Embryonic facial prominence (tissue), 1 donor: ENCODE measurements at regions not wholly inside any gene's neighbourhood (a gene's known extent, or its start where the extent isn't known, plus 50 kb on each side); places are given as distances from the start of the nearest gene placed in this dataset.
"Not testable (repeated sequence)": the region's sequence is repeated elsewhere in the genome, so short reads cannot be mapped to it uniquely, and the experiment has no call there.

Source experiments
- DNase-seq: peaks from one replicate; pipeline ENCODE4 v3.0.0-alpha.2; 2016; ENCODE audit errors: extremely low spot score

DNA sequence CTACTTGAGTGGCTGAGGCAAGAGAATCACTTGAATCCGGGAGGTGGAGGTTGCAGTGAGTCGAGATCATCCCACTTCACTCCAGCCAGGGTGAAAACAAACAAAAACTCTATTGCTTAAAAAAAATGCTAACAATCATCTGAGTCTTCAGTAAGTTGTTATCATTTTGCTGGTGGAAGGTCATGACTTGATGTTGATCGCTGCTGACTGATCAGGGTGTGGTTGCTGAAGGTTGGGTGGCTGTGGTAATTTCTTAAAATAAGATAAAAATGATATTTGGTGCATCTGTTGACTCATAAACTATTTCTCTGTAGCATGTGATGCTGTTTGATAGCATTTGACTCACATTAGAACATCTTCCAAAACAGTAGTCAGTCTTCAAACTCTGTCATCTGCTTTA, 349.4 kb upstream of the PAPPA start:
- no peak for DNase-seq

DNA sequence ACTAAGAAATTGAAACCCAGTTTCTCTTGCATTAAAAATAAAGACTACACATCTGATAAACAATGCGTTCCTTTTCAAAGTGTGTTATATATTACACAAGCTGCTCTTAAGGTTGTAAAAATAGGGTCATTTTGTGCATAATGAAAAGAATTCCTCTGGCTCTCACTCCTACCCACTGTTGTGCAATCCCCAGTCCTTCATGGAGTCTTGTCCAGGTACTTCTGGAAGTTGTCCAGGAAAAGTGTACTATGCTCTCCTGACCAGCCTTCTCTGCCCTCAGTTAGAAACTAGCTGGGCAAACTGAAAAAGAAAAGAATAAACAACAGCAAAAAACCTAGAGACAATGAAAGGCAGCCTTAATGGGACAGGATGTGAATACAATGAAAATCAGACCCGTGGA, 345.5 kb upstream of the PAPPA start:
- DNase-seq: no peak

DNA sequence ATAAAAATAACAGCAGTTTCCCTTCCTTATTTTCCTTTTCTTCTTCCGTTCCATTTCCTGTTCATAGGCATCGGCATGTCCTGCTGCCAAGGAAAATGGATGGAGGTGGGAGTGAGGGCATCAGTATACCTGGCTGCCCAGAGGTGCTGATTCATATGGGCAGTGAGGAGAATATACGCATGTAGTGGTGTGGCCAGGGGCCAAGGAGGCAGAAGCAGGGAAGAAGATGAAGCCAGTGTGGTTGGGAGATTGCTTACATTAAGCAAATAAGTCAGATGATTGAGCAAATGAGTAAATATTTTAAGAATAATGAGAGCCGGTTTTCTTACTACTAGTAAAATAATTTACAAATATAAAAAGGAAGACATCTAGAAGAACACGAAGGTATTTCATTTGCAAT, 344.9 kb upstream of the PAPPA start:
- no peak for DNase-seq

DNA sequence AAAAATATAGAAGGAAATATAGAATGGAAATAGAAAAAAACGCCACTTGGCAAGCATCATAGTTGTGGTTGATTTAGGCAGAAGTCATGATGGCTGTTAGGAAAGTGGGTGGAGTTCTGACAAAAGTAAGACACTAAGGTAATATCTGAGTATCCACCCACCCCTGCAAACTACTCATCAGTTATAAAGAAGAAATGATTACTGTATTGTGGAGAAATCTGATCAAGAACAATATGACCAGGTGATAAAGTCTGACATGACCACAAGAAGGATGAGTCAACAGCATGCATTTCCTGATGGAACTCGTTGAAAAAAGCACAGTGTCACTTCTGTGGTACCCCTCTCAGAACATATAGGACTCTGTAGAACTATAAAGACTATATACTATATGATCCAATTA, 343.4 kb upstream of the PAPPA start:
- no peak for DNase-seq

DNA sequence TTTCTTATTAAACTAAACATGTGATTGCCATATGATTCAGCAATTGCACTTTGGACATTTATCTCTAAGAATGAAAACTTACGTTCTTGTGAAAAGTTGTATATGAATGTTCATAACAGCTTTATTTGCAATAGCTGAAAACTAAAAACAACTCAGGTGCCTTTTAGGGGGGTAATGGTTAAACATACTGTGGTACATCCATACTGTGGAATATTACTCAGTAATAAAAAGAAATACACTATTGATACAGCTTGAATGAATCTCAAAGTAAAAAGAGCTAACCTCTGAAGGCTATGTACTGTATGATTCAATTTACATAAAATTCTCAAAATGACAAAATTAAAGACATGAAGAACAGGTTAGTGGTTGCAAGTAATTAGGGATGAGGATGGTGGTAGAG, 339.5 kb upstream of the PAPPA start:
- DNase-seq: no peak

DNA sequence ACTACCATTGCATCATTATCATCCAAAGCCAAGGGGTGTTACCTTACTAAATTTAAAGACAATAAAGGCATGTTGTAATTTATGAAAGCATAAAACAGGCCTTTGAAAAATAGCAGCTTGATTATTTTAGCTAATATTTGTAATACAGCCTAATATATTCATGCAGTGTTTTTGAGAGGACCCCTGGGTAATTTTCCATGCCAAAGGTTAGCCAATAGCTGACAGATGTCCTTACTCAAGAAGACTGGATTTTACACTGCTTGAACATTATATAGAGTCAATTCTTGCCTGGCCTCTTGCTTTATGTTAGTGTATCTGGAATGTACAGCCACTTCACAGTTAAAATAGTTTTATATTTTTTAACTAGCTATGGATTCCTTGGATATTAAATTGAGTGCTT, 337.8 kb upstream of the PAPPA start:
- no peak for DNase-seq

DNA sequence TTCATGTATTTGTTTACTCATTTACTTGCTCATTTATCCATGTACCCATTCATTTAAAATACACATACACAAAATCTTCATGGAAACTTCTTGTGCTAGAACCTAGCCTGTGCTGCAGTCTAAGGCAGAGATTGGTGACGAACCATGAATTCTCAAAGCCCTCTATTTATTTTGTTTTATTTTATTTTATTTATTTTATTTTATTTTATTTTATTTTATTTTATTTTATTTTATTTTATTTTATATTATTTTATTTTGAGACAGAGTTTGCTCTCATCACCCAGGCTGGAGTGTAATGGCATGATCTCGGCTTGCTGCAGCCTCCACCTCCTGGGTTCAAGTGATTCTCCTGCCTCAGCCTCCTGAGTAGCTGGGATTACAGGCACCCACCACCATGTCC, 334.9 kb upstream of the PAPPA start:
- not testable (repeated sequence) for DNase-seq

DNA sequence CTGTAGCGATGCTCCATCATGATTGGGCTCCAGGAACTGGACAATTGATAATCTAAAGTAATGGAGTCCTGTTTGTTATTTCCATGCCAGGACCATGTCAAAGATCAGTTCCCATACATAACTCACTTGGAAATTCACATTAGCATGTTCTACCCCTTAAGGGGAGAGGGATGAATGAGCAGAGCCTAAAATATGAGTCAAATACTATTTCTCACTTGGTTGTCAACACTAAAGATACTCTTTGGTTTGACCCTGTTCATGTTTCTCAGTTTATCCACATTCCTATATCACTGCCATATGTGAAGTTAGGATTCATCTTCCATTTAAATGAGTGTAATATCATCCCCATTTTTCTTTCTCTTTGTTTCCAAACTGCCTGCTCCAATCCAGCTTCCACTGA, 321.6 kb upstream of the PAPPA start:
- DNase-seq: no peak

DNA sequence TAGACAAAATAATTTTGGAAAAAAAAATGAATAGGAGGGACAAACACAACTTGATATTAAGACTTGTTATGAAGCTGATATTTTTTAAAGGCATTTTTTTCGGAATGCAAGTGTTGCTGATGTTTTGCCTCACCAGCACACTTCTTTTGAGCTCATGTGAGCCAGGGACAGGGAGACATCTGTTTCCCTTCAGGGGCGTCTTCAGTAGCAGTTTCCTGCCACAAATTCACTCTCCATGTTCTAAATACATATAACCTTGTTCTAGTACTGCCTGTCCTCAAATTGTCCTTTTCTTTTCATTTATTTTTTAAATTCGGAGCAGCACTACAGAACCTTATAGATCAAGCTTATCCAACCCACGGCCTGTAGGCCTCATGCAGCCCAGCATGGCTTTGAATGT, 316.0 kb upstream of the PAPPA start:
- DNase-seq: no peak

DNA sequence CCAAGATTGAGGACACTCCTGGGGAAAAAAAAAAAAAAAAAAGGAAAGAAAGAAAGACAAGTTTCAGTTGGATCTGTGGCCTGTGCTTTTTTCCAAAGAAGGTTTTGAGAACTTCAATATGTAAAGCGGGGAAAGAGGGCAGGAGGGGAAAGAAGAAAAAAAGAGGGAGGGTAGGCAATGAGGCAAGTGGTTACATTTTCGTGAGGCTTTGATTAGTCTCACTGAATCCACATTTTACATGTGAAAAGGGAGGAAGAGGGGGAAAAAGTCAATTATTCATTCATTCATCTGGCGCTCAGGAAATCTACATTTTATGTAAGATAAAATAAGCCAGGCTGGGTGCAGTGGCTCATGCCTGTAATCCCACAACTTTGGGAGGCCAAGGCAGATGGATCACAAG, 315.2 kb upstream of the PAPPA start:
- no peak for DNase-seq

DNA sequence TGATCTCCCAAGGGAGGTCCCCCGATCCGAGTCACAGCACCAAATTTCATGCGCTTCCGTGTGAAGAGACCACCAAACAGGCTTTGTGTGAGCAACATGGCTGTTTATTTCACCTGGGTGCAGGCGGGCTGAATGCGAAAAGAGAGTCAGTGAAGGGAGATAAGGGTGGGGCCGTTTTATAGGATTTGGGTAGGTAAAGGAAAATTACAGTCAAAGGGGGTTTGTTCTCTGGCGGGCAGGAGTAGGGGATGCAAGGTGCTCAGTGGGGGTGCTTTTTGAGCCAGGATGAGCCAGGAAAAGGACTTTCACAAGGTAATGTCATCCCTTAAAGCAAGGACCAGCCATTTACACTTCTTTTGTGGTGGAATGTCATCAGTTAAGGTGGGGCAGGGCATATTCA, 309.2 kb upstream of the PAPPA start:
- not testable (repeated sequence) for DNase-seq

DNA sequence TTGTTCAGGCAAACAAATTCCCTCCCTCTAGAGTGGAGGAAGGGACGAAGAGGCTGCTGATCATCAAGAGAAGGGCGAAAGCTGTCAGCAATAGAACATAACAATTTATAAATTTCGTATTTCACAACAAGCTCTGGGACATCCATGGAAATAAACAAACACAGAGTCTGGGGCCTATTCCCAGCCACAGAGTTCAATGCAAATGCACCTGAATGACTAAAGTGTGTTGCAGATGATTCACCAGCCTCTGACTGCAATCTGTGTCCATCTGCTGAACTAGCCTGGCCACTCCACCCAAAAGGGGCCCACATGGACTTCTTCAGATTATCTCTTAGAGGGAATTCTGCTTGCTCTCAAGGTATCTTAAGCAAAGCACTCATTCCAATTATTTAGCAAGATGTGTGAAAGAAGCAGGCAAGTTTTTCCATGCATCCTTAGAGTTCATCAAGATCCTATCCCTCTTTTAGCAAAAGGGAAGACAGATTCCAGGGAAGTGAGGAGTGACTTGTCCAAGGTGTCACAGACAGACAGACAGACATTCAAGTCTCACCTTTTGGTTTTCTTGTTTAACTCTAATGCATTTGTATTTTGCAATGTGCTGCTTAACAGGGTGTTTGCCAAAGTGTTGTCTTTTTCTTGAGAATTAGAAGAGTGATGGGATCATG, 307.8 kb upstream of the PAPPA start:
- DNase-seq: no peak

DNA sequence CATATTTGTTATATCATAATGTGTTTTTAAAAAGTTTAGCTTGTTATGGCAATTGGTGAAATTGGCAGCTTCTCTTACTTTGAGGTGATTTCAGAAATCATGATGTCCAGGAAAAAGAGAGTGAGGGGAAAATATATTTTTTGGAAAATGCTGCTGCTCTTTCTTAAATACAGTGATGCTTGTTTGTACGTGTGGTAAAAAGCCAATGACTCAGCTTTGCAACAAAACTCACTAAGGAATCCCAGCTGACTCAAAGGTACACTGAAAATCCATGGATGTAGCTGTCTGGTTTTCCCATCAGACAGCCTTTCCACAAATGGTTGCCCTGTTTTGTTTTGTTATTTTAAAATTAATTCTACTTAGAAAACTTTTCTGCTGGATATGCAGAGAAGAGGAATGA, 306.4 kb upstream of the PAPPA start:
- DNase-seq: no peak

DNA sequence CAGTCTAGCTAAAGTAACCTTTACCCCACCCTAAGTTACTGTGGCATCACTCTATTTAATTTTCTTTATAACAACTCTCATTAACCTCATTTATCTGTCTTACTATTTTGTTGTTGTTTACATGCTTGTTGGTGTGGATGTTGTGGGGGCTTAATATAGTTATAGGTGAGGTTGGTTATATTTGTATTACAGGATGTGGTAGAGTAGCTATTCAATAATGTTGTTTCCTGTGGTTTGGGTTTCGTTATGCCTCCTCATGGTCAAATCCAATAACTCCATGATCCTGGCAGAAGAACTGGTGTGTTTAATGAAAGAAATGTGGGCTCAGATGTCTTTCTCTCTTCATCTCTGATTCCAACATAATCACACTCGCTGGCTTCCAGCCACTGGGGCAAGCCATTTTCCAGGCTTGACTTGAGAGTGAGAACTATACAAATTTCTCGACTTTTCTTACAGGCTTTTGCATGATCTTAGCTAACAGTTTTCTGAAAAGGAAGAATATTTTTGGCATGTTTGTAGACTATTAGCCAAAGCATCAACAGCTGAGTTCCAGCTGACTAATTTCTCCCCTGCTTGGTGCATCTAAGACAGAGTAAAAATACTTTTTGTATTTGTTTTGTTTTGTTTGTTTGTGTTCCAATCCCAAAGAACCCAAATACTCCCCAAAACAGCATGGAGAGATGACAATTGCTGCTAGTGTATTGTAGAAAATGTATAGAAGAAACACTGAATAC, 303.7 kb upstream of the PAPPA start:
- DNase-seq: no peak

DNA sequence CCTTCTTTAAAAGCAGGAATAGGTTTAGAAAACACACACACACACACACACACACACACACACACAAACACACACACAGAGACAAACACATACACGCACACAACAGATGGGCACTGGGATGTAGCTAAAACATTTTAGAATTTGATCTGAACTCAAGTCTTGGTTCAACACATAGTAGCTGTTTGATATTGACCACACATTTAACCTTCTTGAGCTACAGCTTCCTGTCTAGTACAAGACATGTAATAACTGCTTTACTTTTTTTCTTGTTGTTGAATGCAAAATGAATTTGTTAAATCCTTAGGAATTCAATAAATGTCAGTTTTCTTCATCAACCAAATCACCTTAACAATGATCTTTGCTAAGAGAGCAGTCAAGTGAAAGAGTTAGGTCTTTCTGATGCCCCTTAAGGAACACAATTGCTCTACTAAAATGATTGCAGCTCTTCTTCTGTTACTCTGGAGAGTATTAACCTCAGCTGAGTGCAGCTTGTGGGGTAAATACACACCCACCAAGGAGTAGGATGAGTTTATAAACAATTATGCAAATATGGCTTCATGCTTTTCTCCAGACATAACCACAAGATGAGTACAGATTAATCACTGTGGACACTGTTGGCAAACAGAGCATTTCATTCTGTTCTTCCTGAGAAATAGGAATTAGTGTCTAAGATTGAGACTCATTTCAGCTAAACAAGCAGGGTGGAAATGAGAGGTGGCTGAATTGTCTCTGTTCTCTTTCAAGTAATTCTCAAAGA, 302.9 kb upstream of the PAPPA start:
- DNase-seq: no peak

DNA sequence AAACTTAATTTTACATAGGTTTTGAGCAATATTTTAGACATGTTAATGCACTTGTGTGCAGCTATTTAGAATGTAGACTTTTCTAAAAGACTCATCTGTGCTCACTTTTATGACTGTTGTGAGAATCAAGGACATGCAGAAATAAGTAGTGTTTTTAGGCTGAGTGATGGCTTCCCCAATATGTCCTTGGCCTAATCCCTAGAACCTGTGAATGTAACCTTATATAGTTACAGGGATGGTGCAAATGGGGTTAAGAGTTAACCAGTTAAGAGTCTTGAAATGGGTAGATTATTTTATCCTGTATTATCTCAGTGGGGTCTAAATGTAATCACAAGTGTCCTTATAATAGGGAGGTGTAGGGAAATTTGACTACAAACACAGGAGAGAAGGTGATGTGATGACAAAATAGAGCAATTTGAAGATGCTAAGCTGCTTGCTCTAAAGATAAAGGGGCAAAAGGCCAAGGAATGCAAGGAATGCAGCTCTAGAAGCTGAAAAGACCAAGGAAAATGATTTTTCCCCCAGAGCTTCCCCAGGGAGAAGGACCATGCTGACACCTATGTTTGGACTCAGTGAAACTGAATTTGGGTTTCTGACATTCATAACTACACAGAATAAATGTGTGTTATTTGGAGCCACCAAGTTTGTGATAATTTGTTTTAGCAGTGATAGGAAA, 298.0 kb upstream of the PAPPA start:
- DNase-seq: no peak

DNA sequence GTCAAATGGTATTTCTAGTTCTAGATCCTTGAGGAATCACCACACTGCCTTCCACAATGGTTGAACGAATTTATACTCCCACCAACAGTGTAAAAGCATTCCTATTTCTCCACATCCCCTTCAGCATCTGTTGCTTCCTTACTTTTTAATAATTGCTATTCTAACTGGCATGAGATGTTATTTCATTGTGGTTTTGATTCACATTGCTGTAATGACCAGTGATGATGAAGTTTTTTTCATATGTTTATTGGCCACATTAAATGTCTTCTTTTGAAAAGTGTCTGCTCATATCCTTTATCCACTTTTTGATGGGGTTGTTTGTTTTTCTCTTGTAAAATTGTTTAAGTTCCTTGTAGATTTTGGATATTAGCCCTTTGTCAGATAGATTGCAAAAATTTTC, 295.2 kb upstream of the PAPPA start:
- not testable (repeated sequence) for DNase-seq

DNA sequence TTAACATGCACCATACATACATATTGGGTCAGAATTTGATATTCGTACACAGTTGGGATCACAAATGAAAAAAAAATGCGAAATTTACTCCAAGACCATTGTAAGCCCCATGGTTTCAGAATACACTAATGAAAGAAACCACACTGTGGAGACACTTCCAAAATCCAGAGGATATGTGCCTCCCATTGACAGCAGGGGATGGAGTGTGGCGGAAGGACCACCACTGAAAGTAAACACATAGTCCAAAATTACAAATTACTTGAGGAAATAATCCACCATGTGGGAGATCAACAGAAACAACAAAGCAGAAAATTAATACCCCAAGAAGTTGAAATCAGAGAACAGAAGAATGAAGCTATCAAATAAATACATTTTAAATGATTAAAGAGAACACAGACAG, 291.6 kb upstream of the PAPPA start:
- DNase-seq: no peak

DNA sequence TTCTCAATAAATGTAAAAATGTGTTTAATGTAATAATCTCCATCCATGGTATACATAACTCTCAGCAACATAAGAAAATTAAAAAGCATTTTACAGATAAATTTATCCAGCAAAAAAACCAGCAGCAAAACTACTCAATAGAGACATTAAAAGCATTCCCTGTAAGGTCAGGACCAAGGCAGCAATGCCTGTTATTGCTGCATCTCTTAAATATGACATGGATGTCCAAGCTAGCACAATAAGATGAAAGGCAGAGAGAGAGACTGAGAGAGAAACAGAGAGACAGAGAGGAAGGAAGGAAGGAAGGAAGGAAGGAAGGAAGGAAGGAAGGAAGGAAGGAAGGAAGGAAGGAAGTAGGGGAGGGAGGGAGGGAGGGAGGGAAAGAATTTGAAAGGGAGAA, 289.0 kb upstream of the PAPPA start:
- DNase-seq: no peak

DNA sequence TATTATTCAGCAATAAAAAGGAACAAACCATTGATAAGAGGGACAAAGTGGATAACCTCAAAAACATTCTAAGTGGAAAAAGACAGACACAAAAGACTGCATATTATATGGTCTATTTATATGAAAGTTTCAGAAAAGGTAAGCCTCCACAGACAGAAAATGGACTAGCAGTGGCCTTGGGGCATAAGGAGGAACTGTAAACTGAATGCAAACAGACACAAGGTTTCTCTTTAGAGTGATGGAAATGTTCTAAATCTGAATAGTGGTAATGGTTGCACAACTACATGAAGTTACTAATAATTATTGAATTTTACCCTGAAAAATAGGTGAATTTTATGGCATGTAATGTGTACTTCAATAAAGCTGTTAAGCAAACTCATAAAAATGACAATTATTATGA, 286.3 kb upstream of the PAPPA start:
- DNase-seq: no peak

DNA sequence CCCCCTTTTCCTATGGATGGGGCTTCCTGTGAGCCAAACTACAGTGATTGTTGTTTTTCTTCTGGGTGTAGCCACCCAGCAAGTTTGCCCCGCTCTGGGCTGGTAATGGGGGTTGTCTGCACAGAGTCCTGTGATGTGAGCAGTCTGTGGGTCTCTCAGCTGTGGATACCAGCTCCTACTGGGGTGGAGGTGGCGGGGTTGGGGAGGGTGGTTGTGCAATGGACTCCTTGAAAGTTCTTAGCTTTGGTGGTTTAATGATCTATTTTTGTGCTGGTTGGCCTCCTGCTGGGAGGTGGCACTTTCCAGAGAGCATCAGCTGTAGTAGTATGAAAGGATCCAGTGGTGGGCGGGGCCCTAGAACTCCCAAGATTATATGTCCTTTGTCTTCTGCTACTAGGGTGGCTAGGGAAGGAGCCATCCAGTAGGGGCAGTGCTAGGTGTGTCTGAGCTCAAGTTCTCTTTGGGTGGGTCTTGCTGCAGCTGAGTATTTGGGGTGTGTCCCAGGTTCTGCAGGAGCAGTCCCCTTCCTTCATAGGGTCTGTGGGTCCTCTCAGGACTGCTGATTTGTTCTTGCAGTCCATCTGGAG, 275.6 kb upstream of the PAPPA start:
- no peak for DNase-seq

DNA sequence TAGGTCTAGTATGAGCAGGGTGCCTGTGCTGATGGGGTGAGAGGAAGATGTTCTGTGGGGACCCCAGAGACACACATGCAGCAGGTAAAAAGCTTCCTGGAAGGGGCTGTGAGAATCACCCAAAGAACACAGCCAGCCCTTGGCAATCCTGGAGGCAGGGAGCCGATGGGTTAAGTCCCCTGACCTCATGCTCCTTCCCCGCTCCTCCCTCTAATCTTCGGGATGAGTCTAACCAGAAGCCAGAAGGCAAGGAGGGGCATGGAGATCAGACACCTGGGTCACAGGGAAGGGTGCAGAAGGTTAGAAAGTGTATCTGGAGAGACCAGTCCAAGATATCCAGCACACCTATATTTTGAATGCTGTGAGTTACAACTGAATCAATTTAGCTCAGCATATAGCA, 274.1 kb upstream of the PAPPA start:
- DNase-seq: no peak
